ENCODE measurements at regions not wholly inside any gene's neighbourhood (a gene's known extent, or its start where the extent isn't known, plus 50 kb on each side); places are given as distances from the start of the nearest gene placed in this dataset.
A peak's percentile ranks its signal among the peaks of the same experiment; 100 is the strongest.
"Not testable (repeated sequence)": the region's sequence is repeated elsewhere in the genome, so short reads cannot be mapped to it uniquely, and the experiment has no call there.

- DNase-seq (ENCODE audit: low read depth); H3K4me3 ChIP-seq (ENCODE audit: low read depth, low read length): not testable (repeated sequence)
Measured at GRCh38 chr10:38315090-38315805, 221.1 kb downstream of the ZNF37A start.

GRCh38 chr10:38321393-38321792 lies 227.3 kb downstream of the ZNF37A start:
- not testable (repeated sequence) for DNase-seq (ENCODE audit: low read depth); H3K4me3 ChIP-seq (ENCODE audit: low read depth, low read length)

- not testable (repeated sequence) for H3K4me3 ChIP-seq (ENCODE audit: low read depth, low read length); DNase-seq (ENCODE audit: low read depth)
Measured at GRCh38 chr10:38330306-38330705, 236.2 kb downstream of the ZNF37A start.

- DNase-seq (ENCODE audit: low read depth); H3K4me3 ChIP-seq (ENCODE audit: low read depth, low read length): not testable (repeated sequence)
Measured at GRCh38 chr10:38331106-38331505, 237.0 kb downstream of the ZNF37A start.

- not testable (repeated sequence) for H3K4me3 ChIP-seq (ENCODE audit: low read depth, low read length); DNase-seq (ENCODE audit: low read depth)
Measured at GRCh38 chr10:38333699-38334098, 239.6 kb downstream of the ZNF37A start.

- H3K4me3 ChIP-seq (ENCODE audit: low read depth, low read length); DNase-seq (ENCODE audit: low read depth): not testable (repeated sequence)
Measured at GRCh38 chr10:38350645-38351044, 256.5 kb downstream of the ZNF37A start.

GRCh38 chr10:38354410-38354809 lies 260.3 kb downstream of the ZNF37A start:
- DNase-seq (ENCODE audit: low read depth): peak; percentile 41
- H3K4me3 ChIP-seq (ENCODE audit: low read depth, low read length): not testable (repeated sequence)

- H3K4me3 ChIP-seq (ENCODE audit: low read depth, low read length): peak overlapping the region; percentile 60
Measured at GRCh38 chr10:38355911-38356526, 261.9 kb downstream of the ZNF37A start.

GRCh38 chr10:38356527-38356926 lies 262.4 kb downstream of the ZNF37A start:
- peak overlapping the region; percentile 57 for H3K4me3 ChIP-seq (ENCODE audit: low read depth, low read length)
- DNase-seq (ENCODE audit: low read depth): not testable (repeated sequence)

More at GRCh38 chr10:38355911-38356526, 261.9 kb downstream of the ZNF37A start:
- not testable (repeated sequence) for DNase-seq (ENCODE audit: low read depth)

- DNase-seq (ENCODE audit: low read depth); H3K4me3 ChIP-seq (ENCODE audit: low read depth, low read length): not testable (repeated sequence)
Measured at GRCh38 chr10:38362514-38362913, 268.4 kb downstream of the ZNF37A start.

GRCh38 chr10:38364073-38364472 lies 269.9 kb downstream of the ZNF37A start:
- H3K4me3 ChIP-seq (ENCODE audit: low read depth, low read length); DNase-seq (ENCODE audit: low read depth): not testable (repeated sequence)

GRCh38 chr10:38365917-38366316 lies 271.8 kb downstream of the ZNF37A start:
- peak; percentile 63 for TF ChIP-seq CTCF (conservative IDR thresholded peaks at IDR 0.05; ENCODE audit: low read depth, low read length)
- not testable (repeated sequence) for DNase-seq (ENCODE audit: low read depth); H3K4me3 ChIP-seq (ENCODE audit: low read depth, low read length)

GRCh38 chr10:38383800-38384199 lies 289.7 kb downstream of the ZNF37A start:
- H3K4me3 ChIP-seq (ENCODE audit: low read depth, low read length); DNase-seq (ENCODE audit: low read depth): not testable (repeated sequence)

- not testable (repeated sequence) for DNase-seq (ENCODE audit: low read depth); H3K4me3 ChIP-seq (ENCODE audit: low read depth, low read length)
Measured at GRCh38 chr10:38386869-38387268, 292.7 kb downstream of the ZNF37A start.

Measured in epithelial cell of proximal tubule (primary cell).